ENCODE measurements at regions not wholly inside any gene's neighbourhood (a gene's known extent, or its start where the extent isn't known, plus 50 kb on each side); places are given as distances from the start of the nearest gene placed in this dataset.

GRCh38 chrX:39930786-39931528 is 166.8 kb downstream of the BCOR start:
- no peak for TF ChIP-seq CTCF (IDR thresholded peaks at IDR 0.05; ENCODE audit: low read length)
- TF ChIP-seq EZH2 (IDR thresholded peaks at IDR 0.05; ENCODE audit: borderline replicate concordance, low read length), result no peak
